Right lobe of liver (tissue), 4 donors: ENCODE measurements at regions not wholly inside any gene's neighbourhood (a gene's known extent, or its start where the extent isn't known, plus 50 kb on each side); places are given as distances from the start of the nearest gene placed in this dataset.

Experiments
- CTCF ChIP-seq, 4 donors: fragments of 200-600 bp in 3 of 4; fragments of 450-650 bp in 1 of 4; IDR thresholded peaks; one replicate each; pipeline versions ENCODE4 v1.5.1 to v1.8.0; 2016 to 2022; ENCODE audit warnings: antibody characterized with exemption in 4 of 4, mild to moderate bottlenecking in 2 of 4
- POLR2A ChIP-seq: fragments of 450-650 bp; IDR thresholded peaks from one replicate; pipeline ENCODE4 v1.6.1; 2017; ENCODE audit warnings: antibody characterized with exemption, mild to moderate bottlenecking
- donor health status: DM: no; HTN: no; CAD: no.
- donor health status: DM: no; HTN: no; CAD: no.
- donor health status: DM: no; HTN: yes; CAD: no.

GRCh38 chr13:69566104-69566716 is 541.4 kb upstream of the ATXN8OS start:
- TF ChIP-seq CTCF (IDR thresholded peaks at IDR 0.05) = no peak
- no peak for TF ChIP-seq POLR2A
